ENCODE measurements at regions not wholly inside any gene's neighbourhood (a gene's known extent, or its start where the extent isn't known, plus 50 kb on each side); places are given as distances from the start of the nearest gene placed in this dataset.

DNA sequence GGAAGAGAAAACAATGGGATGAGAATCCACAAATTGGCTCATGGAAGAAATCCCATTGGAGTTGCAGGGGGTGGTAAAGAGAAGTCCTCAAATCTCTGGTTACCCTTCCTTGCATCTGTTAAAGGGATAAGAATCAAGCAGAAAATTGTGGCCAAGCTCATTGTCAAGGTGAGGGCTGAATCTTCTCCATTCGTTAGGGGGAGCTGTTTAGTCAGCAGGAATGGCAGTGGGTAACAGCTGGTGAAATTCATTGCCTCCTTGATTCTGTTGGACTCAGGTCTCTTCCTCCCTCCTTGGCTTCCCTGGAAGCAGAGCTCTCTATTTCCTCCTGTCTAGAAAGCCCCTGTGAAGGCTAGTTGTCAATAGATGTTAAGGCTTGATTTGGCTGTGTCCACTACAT is 343.1 kb upstream of the SEMA6D start:
- H3K4me1 Mint-ChIP-seq (ENCODE audit: low read depth in 2 of 2), result no peaks in the 10 kb centered on the region
- ATAC-seq (replicated peaks) (no peak), DNase-seq (no peak)
- H3K36me3 Mint-ChIP-seq (ENCODE audit: insufficient read depth), result no peaks in the 10 kb centered on the region
- H3K4me3 Mint-ChIP-seq, result no peak overlapping the region
- no peaks in the 10 kb centered on the region for H3K27me3 Mint-ChIP-seq
- no peak overlapping the region for H3K27ac Mint-ChIP-seq
- peaks cover 0 to 3% of the 10 kb centered on the region in 2 donors for H3K9me3 Mint-ChIP-seq

DNA sequence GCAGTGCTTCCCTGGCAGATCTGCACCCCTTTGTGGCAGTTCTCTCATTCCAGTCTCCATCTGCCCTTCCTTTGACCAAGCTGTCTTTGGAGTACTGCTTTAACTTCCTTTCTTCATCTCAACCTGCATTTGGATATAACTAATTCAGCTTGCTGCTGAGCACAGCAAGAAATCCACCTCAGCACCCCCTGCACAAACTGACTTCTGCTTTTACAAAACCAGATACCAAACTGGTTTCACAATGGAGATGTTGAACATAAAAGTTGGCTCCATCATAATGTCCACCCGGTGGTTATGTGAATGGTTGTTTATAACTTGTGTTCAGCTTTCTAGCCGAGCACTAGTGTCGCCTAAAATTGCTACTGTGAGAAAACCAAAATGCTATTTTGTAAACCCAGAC is 341.1 kb upstream of the SEMA6D start:
- no peak for DNase-seq
- H3K36me3 Mint-ChIP-seq (ENCODE audit: insufficient read depth), result no peaks in the 10 kb centered on the region
- no peak for ATAC-seq (replicated peaks)
- H3K4me1 Mint-ChIP-seq (ENCODE audit: low read depth in 2 of 2), result no peaks in the 10 kb centered on the region
- peaks cover 0 to 3% of the 10 kb centered on the region in 2 donors for H3K9me3 Mint-ChIP-seq
- H3K4me3 Mint-ChIP-seq, result no peak overlapping the region
- no peaks in the 10 kb centered on the region for H3K27me3 Mint-ChIP-seq
- H3K27ac Mint-ChIP-seq, result no peak overlapping the region

DNA sequence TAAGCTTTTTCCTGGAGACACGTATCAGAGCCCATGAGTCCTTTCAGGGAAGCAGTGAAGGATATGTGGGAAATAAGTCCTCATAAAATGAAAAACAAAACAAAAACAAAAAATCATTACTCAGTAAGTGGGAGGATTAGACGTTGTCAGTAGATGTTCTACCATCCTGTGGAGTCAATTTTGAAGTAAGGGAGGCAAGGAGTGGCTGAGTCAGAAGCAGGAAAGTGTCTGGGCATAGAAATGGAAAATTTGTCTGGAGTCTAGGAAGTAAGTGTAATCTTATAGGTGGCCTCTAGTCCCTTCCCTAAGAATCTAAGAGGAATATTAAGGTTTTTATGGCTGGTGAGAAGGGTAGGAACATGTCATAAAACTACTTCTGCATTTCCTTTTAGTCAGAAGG is 339.8 kb upstream of the SEMA6D start:
- no peak for DNase-seq
- H3K27ac Mint-ChIP-seq, result no peak overlapping the region
- H3K27me3 Mint-ChIP-seq, result no peaks in the 10 kb centered on the region
- ATAC-seq (replicated peaks), result no peak
- no peak overlapping the region for H3K4me3 Mint-ChIP-seq
- H3K4me1 Mint-ChIP-seq (ENCODE audit: low read depth in 2 of 2), result no peaks in the 10 kb centered on the region
- H3K36me3 Mint-ChIP-seq (ENCODE audit: insufficient read depth), result no peaks in the 10 kb centered on the region
- peaks cover 0 to 3% of the 10 kb centered on the region in 2 donors for H3K9me3 Mint-ChIP-seq

DNA sequence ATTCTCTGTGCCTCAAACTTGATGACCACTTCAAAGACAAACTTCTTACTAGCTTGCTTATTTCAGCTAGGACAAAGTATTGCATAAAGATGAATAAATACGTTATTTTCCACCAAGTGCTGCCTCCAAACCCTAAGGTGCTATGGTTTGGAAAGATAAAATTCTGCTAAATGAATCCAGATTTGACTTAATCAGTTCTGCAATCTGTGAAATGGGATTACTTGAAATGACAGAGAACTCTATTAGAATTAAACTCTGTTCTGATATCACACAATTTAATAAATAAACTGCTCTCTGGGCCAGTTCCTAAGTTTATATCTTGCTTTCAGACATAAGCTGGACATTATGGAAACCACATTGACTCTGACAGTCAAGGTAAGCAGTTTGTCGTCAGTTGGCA is 338.8 kb upstream of the SEMA6D start:
- ATAC-seq (replicated peaks) (no peak), DNase-seq (no peak)
- H3K4me3 Mint-ChIP-seq, result no peak overlapping the region
- H3K27ac Mint-ChIP-seq, result no peak overlapping the region
- H3K9me3 Mint-ChIP-seq, result peaks cover 0 to 3% of the 10 kb centered on the region in 2 donors
- H3K27me3 Mint-ChIP-seq, result no peaks in the 10 kb centered on the region
- H3K4me1 Mint-ChIP-seq (ENCODE audit: low read depth in 2 of 2), result no peaks in the 10 kb centered on the region
- H3K36me3 Mint-ChIP-seq (ENCODE audit: insufficient read depth), result no peaks in the 10 kb centered on the region

DNA sequence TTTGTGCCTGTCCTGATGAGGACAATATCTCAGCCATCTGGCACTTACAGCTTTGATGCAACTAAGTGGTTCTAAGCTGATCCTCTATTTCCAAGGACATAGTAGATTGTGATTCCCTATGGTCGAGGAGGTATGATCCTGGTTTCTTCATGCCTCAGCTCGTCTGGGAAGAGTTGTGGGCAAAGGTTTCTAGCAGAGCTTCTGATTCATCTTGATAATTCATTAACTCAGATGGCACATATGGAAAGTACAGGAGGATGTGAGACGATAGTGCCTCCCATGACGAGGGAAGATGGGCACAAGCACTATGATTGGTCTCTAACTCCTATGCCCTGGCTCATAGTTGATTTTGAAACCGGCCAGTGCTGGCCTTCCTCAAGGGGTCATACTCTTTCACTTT is 334.2 kb upstream of the SEMA6D start:
- Mint-ChIP-seq H3K27ac (no peak overlapping the region), H3K4me3 (no peak overlapping the region), H3K27me3 (no peaks in the 10 kb centered on the region), H3K4me1 (ENCODE audit: low read depth in 2 of 2) (no peaks in the 10 kb centered on the region), H3K36me3 (ENCODE audit: insufficient read depth) (no peaks in the 10 kb centered on the region), H3K9me3 (peaks cover 4 to 8% of the 10 kb centered on the region in 2 donors)
- no peak for DNase-seq
- no peak for ATAC-seq (replicated peaks)

DNA sequence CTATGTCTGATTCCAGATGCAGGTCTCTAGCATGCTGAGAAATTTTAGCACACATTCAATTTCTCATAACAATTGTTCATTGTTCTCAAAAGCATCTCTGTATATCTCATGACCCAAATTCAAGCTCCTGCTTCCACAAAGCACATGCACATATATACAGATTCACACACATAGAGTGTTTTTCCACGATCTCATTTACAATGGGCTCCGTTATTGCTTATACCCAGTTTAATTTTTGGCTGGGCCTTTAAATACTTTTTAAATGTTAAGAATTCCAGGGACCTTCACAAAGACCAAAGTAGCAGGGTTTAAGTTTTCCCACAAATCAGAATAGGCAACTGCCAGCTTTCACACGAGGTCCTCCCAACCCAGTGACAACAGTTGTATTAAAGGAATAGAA is 333.5 kb upstream of the SEMA6D start:
- Mint-ChIP-seq H3K27ac (no peak overlapping the region), H3K4me1 (ENCODE audit: low read depth in 2 of 2) (no peaks in the 10 kb centered on the region), H3K9me3 (peaks cover 5 to 8% of the 10 kb centered on the region in 2 donors), H3K4me3 (no peak overlapping the region), H3K27me3 (no peaks in the 10 kb centered on the region), H3K36me3 (ENCODE audit: insufficient read depth) (no peaks in the 10 kb centered on the region)
- ATAC-seq (replicated peaks) (no peak), DNase-seq (no peak)

DNA sequence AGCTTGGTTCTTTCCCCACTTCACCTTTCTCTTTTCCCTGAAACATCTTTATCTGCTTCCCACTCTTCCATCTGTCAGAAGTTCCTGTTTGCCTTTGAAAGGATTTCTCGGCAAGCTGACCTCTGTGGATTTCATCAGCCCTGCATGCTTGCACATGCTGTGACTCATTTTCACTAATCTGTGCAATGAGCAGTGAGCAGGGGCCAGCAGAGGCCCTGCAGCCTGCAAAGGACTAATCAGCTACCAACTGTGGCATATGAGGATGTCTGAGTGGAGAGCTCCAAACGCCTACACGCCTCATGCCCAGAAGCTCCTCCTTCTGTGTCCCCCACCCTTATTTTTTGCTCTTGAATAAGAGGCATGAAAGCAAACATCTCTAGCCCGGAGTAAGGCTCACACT is 333.0 kb upstream of the SEMA6D start:
- Mint-ChIP-seq H3K36me3 (ENCODE audit: insufficient read depth) (no peaks in the 10 kb centered on the region), H3K9me3 (peaks cover 5 to 8% of the 10 kb centered on the region in 2 donors), H3K4me3 (no peak overlapping the region), H3K4me1 (ENCODE audit: low read depth in 2 of 2) (no peaks in the 10 kb centered on the region), H3K27me3 (no peaks in the 10 kb centered on the region), H3K27ac (no peak overlapping the region)
- ATAC-seq (replicated peaks) (no peak), DNase-seq (no peak)

DNA sequence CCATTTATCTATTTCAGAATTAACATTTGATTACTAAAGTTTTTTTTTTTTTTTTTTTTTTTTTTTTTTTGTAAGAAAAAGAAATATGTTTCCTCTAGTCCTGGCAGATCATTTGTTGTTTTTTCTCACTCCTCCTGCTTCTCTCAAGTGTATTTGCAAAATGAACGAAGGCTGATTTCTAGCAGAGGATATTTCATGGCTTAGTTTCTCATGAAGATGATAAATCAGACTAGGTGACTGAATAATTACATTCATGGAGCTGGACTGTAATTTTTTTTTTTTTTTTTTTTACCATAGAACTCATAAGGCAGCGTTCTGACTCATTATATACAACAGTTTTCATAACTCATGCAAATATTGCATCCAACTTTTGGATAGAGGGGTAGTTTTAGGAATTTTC is 332.5 kb upstream of the SEMA6D start:
- no peak for ATAC-seq (replicated peaks)
- Mint-ChIP-seq H3K27ac (no peak overlapping the region), H3K9me3 (peaks cover 5 to 8% of the 10 kb centered on the region in 2 donors), H3K4me3 (no peak overlapping the region), H3K36me3 (ENCODE audit: insufficient read depth) (no peaks in the 10 kb centered on the region), H3K27me3 (no peaks in the 10 kb centered on the region), H3K4me1 (ENCODE audit: low read depth in 2 of 2) (no peaks in the 10 kb centered on the region)
- DNase-seq, result no peak

DNA sequence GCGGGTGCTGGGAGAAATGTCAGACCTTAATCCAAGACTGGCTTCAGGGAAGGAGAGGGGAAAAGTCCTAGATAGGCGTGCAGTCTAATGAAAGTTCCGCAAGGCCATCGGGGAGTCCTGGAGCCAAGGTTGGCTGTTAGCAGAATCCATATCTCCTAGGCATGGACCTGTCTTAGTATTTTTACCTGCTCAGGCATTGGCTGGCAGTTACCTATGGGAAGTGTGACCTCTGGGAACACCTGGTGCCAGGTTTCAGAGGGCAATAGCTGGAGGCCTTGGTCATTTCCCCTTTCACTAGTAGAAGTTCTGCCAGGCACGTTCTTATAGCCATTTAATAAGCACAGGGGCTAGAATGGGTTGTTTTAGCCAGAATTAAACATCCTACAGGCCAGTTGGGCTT is 330.8 kb upstream of the SEMA6D start:
- H3K4me3 Mint-ChIP-seq, result no peak overlapping the region
- no peaks in the 10 kb centered on the region for H3K36me3 Mint-ChIP-seq (ENCODE audit: insufficient read depth)
- H3K27me3 Mint-ChIP-seq, result no peaks in the 10 kb centered on the region
- DNase-seq, result no peak
- ATAC-seq (replicated peaks), result no peak
- H3K27ac Mint-ChIP-seq, result no peak overlapping the region
- no peaks in the 10 kb centered on the region for H3K4me1 Mint-ChIP-seq (ENCODE audit: low read depth in 2 of 2)
- peaks cover 8% of the 10 kb centered on the region in 2 donors for H3K9me3 Mint-ChIP-seq

DNA sequence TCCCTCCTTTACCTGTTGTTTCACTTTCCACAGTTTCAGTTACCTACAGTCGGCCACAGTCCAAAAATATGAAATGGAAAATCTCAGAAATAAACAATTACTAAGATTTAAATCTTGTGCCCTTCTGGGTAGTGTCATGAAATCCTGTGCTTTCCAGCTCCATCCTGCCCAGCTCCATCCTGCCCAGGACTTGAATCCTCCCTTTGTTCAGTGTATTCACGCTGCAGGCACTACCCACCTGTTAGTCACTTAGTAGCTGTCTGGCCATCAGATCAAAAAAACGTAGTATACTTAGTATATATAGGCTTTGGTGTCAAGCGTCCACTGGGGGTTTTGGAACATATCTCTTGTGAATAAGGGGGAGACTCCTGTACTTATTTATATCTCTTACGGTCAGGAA is 329.0 kb upstream of the SEMA6D start:
- no peak overlapping the region for H3K27ac Mint-ChIP-seq
- no peak for DNase-seq
- no peaks in the 10 kb centered on the region for H3K36me3 Mint-ChIP-seq (ENCODE audit: insufficient read depth)
- H3K4me1 Mint-ChIP-seq (ENCODE audit: low read depth in 2 of 2), result no peaks in the 10 kb centered on the region
- peaks cover 8% of the 10 kb centered on the region in 2 donors for H3K9me3 Mint-ChIP-seq
- no peak for ATAC-seq (replicated peaks)
- no peak overlapping the region for H3K4me3 Mint-ChIP-seq
- H3K27me3 Mint-ChIP-seq, result no peaks in the 10 kb centered on the region

DNA sequence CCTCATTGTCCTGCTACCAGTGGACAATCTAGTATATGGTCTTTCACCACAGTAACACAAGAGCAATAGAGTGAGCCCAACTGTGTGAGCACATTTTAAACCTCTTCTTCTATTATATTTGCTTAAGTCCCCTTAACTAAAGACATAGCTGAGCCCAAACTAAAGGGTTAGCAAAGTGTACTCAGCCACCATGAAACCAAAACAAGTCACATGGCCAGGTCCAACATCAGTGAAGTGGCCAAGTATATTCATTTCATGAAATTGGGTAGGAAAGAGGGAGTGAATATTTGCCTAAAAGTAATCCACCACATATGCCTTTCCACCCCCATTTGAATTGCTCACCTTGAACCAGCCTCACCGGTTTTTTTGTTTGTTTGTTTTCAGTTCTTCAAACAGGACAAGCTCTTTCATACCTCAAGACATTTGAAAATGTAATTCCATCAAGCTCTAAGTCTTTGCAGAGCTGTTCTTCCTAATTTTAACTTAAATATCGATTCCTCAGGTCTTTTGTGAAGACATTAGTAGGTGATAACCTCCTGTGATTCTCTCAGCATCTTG is 327.0 kb upstream of the SEMA6D start:
- Mint-ChIP-seq H3K4me1 (ENCODE audit: low read depth in 2 of 2) (no peaks in the 10 kb centered on the region), H3K36me3 (ENCODE audit: insufficient read depth) (no peaks in the 10 kb centered on the region), H3K9me3 (peaks cover 8% of the 10 kb centered on the region in 2 donors), H3K27ac (no peak overlapping the region), H3K27me3 (no peaks in the 10 kb centered on the region), H3K4me3 (no peak overlapping the region)
- ATAC-seq (replicated peaks) (no peak), DNase-seq (no peak)

DNA sequence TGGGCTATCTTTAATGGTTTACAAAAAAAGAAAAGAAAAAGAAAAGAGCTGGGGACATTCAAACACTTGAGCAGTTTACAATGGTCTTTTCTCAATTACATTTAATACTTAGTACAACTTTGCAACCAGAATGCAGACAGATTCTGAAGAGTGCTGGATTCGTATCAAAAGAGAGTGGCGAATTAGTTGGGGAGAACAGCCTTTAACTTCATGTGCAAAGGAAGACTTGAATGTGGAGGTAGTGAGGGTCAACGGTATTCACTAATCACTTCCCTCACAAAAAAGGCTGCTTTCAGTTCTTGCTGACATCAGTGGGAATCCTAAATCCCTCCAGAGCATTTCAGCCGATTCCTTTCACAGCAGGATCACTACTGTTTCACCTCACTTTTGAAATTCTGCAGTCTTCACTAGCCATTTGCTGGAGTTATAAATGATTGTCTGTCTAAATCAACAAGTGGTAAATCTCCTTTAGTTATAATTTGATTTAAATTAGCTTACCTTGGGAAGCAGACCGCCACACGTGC is 323.0 kb upstream of the SEMA6D start:
- DNase-seq, result no peak
- H3K27me3 Mint-ChIP-seq, result no peaks in the 10 kb centered on the region
- no peaks in the 10 kb centered on the region for H3K4me1 Mint-ChIP-seq (ENCODE audit: low read depth in 2 of 2)
- H3K9me3 Mint-ChIP-seq, result peaks cover 5 to 6% of the 10 kb centered on the region in 2 donors
- no peak for ATAC-seq (replicated peaks)
- H3K27ac Mint-ChIP-seq, result no peak overlapping the region
- H3K4me3 Mint-ChIP-seq, result no peak overlapping the region
- no peaks in the 10 kb centered on the region for H3K36me3 Mint-ChIP-seq (ENCODE audit: insufficient read depth)

DNA sequence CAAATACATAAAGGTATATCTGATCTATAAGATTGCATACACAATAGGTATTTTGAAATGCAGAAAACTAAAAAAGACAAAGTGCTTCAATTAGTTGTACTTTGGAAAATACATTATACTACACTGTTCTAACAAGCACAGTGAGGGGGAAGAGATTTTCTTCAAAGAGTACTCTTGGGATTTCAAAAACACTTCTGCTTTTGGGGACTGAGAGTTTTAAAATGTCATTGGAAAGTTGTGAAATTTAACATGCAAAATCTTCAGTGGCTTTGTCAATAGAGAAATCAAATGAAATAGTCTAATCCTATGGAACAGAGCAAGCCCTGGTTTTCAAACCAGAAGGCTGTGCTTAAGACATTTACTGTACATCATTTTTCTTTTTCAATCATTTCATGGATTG is 322.2 kb upstream of the SEMA6D start:
- no peak overlapping the region for H3K4me3 Mint-ChIP-seq
- no peaks in the 10 kb centered on the region for H3K36me3 Mint-ChIP-seq (ENCODE audit: insufficient read depth)
- peaks cover 5 to 11% of the 10 kb centered on the region in 2 donors for H3K9me3 Mint-ChIP-seq
- no peak overlapping the region for H3K27ac Mint-ChIP-seq
- no peaks in the 10 kb centered on the region for H3K4me1 Mint-ChIP-seq (ENCODE audit: low read depth in 2 of 2)
- DNase-seq (no peak), ATAC-seq (replicated peaks) (no peak)
- H3K27me3 Mint-ChIP-seq, result no peaks in the 10 kb centered on the region

DNA sequence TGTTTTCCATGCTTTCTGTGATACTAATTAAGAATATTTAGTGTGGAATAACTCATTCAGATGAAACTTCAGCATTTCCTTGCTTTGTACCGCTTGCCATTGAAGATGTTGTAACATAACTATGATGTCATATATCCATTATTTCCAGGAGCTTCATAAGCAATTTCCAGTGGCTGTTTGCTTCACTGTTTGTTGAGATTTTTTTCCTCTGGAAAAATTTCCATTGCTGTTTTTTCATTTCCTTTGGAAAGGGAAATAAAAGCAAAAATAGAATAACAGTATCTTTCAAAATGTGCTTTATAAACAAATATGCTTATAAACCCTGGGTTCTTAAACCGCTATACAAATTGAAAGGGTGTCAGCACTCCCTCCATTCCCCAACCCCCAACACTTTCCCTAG is 319.6 kb upstream of the SEMA6D start:
- H3K27ac Mint-ChIP-seq, result no peak overlapping the region
- H3K27me3 Mint-ChIP-seq, result no peaks in the 10 kb centered on the region
- DNase-seq (no peak), ATAC-seq (replicated peaks) (no peak)
- H3K4me3 Mint-ChIP-seq, result no peak overlapping the region
- peaks cover 2 to 16% of the 10 kb centered on the region in 2 donors for H3K9me3 Mint-ChIP-seq
- H3K36me3 Mint-ChIP-seq (ENCODE audit: insufficient read depth), result no peaks in the 10 kb centered on the region
- no peaks in the 10 kb centered on the region for H3K4me1 Mint-ChIP-seq (ENCODE audit: low read depth in 2 of 2)

DNA sequence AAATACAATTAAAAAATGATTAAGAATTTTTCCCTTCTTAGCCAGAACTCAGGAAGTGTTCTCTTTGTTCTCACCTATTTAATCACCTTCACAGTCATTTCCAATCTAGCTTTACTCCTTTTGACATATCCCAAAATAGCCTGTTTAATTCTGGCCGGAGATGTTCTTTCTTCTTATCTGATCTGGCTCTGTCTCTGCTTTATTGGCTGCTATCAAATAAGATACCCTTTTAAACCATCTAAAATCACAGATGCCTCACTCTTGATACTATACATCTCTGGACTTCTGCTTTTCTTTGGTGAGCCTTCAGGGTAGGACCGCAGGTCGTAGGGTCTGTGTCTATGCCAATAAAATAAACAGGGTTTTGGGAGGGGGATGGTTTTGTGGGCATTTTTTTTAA is 319.2 kb upstream of the SEMA6D start:
- Mint-ChIP-seq H3K36me3 (ENCODE audit: insufficient read depth) (no peaks in the 10 kb centered on the region), H3K4me3 (no peak overlapping the region), H3K27me3 (no peaks in the 10 kb centered on the region), H3K4me1 (ENCODE audit: low read depth in 2 of 2) (no peaks in the 10 kb centered on the region), H3K27ac (no peak overlapping the region), H3K9me3 (peaks cover 2 to 21% of the 10 kb centered on the region in 2 donors)
- no peak for DNase-seq
- ATAC-seq (replicated peaks), result no peak
